ENCODE measurements at regions not wholly inside any gene's neighbourhood (a gene's known extent, or its start where the extent isn't known, plus 50 kb on each side); places are given as distances from the start of the nearest gene placed in this dataset.
"Not testable (repeated sequence)": the region's sequence is repeated elsewhere in the genome, so short reads cannot be mapped to it uniquely, and the experiment has no call there.

- Histone ChIP-seq H3K4me3 (ENCODE audit: low read depth, low read length) (no peak overlapping the region), H3K27me3 (replicated peaks; ENCODE audit: control insufficient read depth, insufficient read depth, low read length) (no peaks in the 10 kb centered on the region), H3K36me3 (ENCODE audit: control insufficient read depth, insufficient read depth, low read length) (no peaks in the 10 kb centered on the region), H3K9me3 (no peaks in the 10 kb centered on the region), H3K4me1 (no peaks in the 10 kb centered on the region)
- intact Hi-C loops (cut with micrococcal nuclease; ENCODE audit: unreplicated experiment): no loop called here
- ChIA-PET POLR2A (no interaction called here), CTCF (no interaction called here)
- BruUV-seq (replicated peaks): no TSS peak
- H3K4me3 Mint-ChIP-seq (ENCODE audit: unreplicated experiment): no peak overlapping the region
- H3K36me3 Mint-ChIP-seq (ENCODE audit: insufficient read depth, unreplicated experiment): no peaks in the 10 kb centered on the region
- H3K27ac Mint-ChIP-seq (ENCODE audit: unreplicated experiment): no peak overlapping the region
- DNase-seq: no peak
- H3K9me3 Mint-ChIP-seq (ENCODE audit: unreplicated experiment): no peaks in the 10 kb centered on the region
- TF ChIP-seq CTCF (IDR thresholded peaks at IDR 0.05; ENCODE audit: insufficient read depth in 1 of 2, low read depth in 1 of 2, low read length in 1 of 2, severe bottlenecking in 1 of 2, unreplicated experiment in 1 of 2): no peak
- no peaks in the 10 kb centered on the region for H3K27me3 Mint-ChIP-seq (ENCODE audit: insufficient read depth, unreplicated experiment)
- H3K4me1 Mint-ChIP-seq (ENCODE audit: low read depth, unreplicated experiment): no peaks in the 10 kb centered on the region
Measured at GRCh38 chr6:134748484-134748883, 201.4 kb downstream of the ALDH8A1 start.

- H3K27me3 ChIP-seq (replicated peaks; ENCODE audit: control insufficient read depth, insufficient read depth, low read length); H3K9me3 Mint-ChIP-seq (ENCODE audit: unreplicated experiment); H3K27me3 Mint-ChIP-seq (ENCODE audit: insufficient read depth, unreplicated experiment); H3K9me3 ChIP-seq; H3K4me3 ChIP-seq (ENCODE audit: low read depth, low read length); H3K27ac Mint-ChIP-seq (ENCODE audit: unreplicated experiment); POLR2A ChIA-PET; H3K36me3 ChIP-seq (ENCODE audit: control insufficient read depth, insufficient read depth, low read length); H3K4me1 ChIP-seq; H3K4me3 Mint-ChIP-seq (ENCODE audit: unreplicated experiment); H3K36me3 Mint-ChIP-seq (ENCODE audit: insufficient read depth, unreplicated experiment); H3K4me1 Mint-ChIP-seq (ENCODE audit: low read depth, unreplicated experiment); intact Hi-C loops (cut with micrococcal nuclease; ENCODE audit: unreplicated experiment); DNase-seq; BruUV-seq (replicated peaks); CTCF ChIA-PET: not testable (repeated sequence)
Measured at GRCh38 chr6:134747197-134747596, 202.7 kb downstream of the ALDH8A1 start.

- intact Hi-C loops (cut with micrococcal nuclease; ENCODE audit: unreplicated experiment): no loop called here
- Mint-ChIP-seq H3K9me3 (ENCODE audit: unreplicated experiment) (no peaks in the 10 kb centered on the region), H3K27me3 (ENCODE audit: insufficient read depth, unreplicated experiment) (no peaks in the 10 kb centered on the region), H3K4me1 (ENCODE audit: low read depth, unreplicated experiment) (no peaks in the 10 kb centered on the region), H3K36me3 (ENCODE audit: insufficient read depth, unreplicated experiment) (no peaks in the 10 kb centered on the region), H3K27ac (ENCODE audit: unreplicated experiment) (no peak overlapping the region), H3K4me3 (ENCODE audit: unreplicated experiment) (no peak overlapping the region)
- no TSS peak for BruUV-seq (replicated peaks)
- Histone ChIP-seq H3K36me3 (ENCODE audit: control insufficient read depth, insufficient read depth, low read length) (no peaks in the 10 kb centered on the region), H3K4me3 (ENCODE audit: low read depth, low read length) (no peak overlapping the region), H3K27me3 (replicated peaks; ENCODE audit: control insufficient read depth, insufficient read depth, low read length) (no peaks in the 10 kb centered on the region), H3K4me1 (no peaks in the 10 kb centered on the region), H3K9me3 (no peaks in the 10 kb centered on the region)
- CTCF ChIA-PET: no interaction called here
- POLR2A ChIA-PET: no interaction called here
- DNase-seq: no peak
- TF ChIP-seq CTCF (IDR thresholded peaks at IDR 0.05; ENCODE audit: insufficient read depth in 1 of 2, low read depth in 1 of 2, low read length in 1 of 2, severe bottlenecking in 1 of 2, unreplicated experiment in 1 of 2): no peak
Measured at GRCh38 chr6:134746140-134746539, 203.8 kb downstream of the ALDH8A1 start.

GRCh38 chr6:134745192-134745591 lies 204.7 kb downstream of the ALDH8A1 start:
- CTCF ChIA-PET; POLR2A ChIA-PET; H3K36me3 Mint-ChIP-seq (ENCODE audit: insufficient read depth, unreplicated experiment); H3K4me3 Mint-ChIP-seq (ENCODE audit: unreplicated experiment); H3K9me3 Mint-ChIP-seq (ENCODE audit: unreplicated experiment); H3K27me3 Mint-ChIP-seq (ENCODE audit: insufficient read depth, unreplicated experiment); H3K4me1 Mint-ChIP-seq (ENCODE audit: low read depth, unreplicated experiment); H3K4me3 ChIP-seq (ENCODE audit: low read depth, low read length); H3K9me3 ChIP-seq; BruUV-seq (replicated peaks); H3K36me3 ChIP-seq (ENCODE audit: control insufficient read depth, insufficient read depth, low read length); H3K27me3 ChIP-seq (replicated peaks; ENCODE audit: control insufficient read depth, insufficient read depth, low read length); H3K4me1 ChIP-seq; H3K27ac Mint-ChIP-seq (ENCODE audit: unreplicated experiment); DNase-seq; intact Hi-C loops (cut with micrococcal nuclease; ENCODE audit: unreplicated experiment): not testable (repeated sequence)

Data from Caco-2 (cell line).